NB4 (cell line): ENCODE measurements at regions not wholly inside any gene's neighbourhood (a gene's known extent, or its start where the extent isn't known, plus 50 kb on each side); places are given as distances from the start of the nearest gene placed in this dataset.

Experiments used
- CTCF ChIP-seq: IDR thresholded peaks from one replicate; pipeline ENCODE4 v1.5.1; 2012; ENCODE audit warnings: low read depth, low read length
- POLR2A ChIP-seq: IDR thresholded peaks from 2 replicates; pipeline ENCODE4 v1.6.1; 2011; ENCODE audit warnings: mild to moderate bottlenecking; ENCODE audit not compliant: insufficient read length; ENCODE audit errors: extremely low read depth
- TF ChIP-seq, protein P1 (sequence below): IDR thresholded peaks from 2 replicates; pipeline ENCODE4 v1.6.1; 2011; ENCODE audit warnings: low read depth, low read length

DNA sequence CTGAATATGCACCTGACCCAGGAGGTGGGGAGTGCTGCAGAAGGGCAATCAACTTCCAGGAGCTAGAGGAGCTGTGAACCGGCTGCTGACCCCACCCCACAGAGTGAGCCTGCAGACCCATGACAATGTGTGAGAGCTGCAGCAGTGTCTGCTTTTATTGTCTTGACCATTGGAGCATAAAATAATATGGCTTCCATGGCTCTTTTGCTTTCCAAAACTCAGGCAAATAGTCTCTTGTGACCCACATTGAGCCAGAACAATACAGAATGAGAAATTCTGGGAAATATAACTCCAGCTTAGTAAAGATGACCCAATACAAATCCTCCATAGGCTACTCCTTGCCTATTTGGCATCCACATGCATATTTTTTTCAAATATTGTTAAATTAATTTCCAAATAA lies 309.6 kb downstream of the PYDC2 start:
- TF ChIP-seq CTCF (no peak), POLR2A (no peak)
- TF ChIP-seq, protein P1, sequence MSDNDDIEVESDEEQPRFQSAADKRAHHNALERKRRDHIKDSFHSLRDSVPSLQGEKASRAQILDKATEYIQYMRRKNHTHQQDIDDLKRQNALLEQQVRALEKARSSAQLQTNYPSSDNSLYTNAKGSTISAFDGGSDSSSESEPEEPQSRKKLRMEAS, result no peak
